MM.1S (cell line): ENCODE measurements at regions not wholly inside any gene's neighbourhood (a gene's known extent, or its start where the extent isn't known, plus 50 kb on each side); places are given as distances from the start of the nearest gene placed in this dataset.
"Not testable (repeated sequence)": the region's sequence is repeated elsewhere in the genome, so short reads cannot be mapped to it uniquely, and the experiment has no call there.

Experiments used
- DNase-seq: peaks from one replicate; pipeline ENCODE4 v3.0.0-alpha.2; 2015
- H2AFZ ChIP-seq: fragments of 300-600 bp; sonication (generic); 2 replicates; pipeline ENCODE4 v1.6.0; 2016; ENCODE audit warnings: antibody characterized with exemption, low read length
- H3F3A ChIP-seq: fragments of 300-600 bp; sonication (generic); 2 replicates; pipeline ENCODE4 v1.6.1; 2016; ENCODE audit warnings: mild to moderate bottlenecking, antibody characterized with exemption, low read length, moderate library complexity, mixed read lengths; ENCODE audit not compliant: insufficient read depth
- H3K27ac ChIP-seq: fragments of 300-600 bp; sonication (generic); 2 replicates; pipeline ENCODE4 v1.5.1; 2016; ENCODE audit warnings: mild to moderate bottlenecking, low read length
- H3K27me3 ChIP-seq: fragments of 300-600 bp; sonication (generic); replicated peaks from 2 replicates; pipeline ENCODE4 v1.6.0; 2016; ENCODE audit warnings: low read length; ENCODE audit not compliant: insufficient read depth
- H3K36me3 ChIP-seq: fragments of 300-600 bp; sonication (generic); replicated peaks from 2 replicates; pipeline ENCODE4 v1.6.1; 2016; ENCODE audit warnings: mild to moderate bottlenecking, low read length, mixed read lengths; ENCODE audit not compliant: insufficient read depth
- H3K4me1 ChIP-seq: fragments of 300-600 bp; sonication (generic); 2 replicates; pipeline ENCODE4 v1.6.1; 2016; ENCODE audit warnings: low read length, mixed read lengths
- H3K4me2 ChIP-seq: fragments of 300-600 bp; sonication (generic); 2 replicates; pipeline ENCODE4 v1.6.0; 2016; ENCODE audit warnings: low read depth, low read length
- H3K4me3 ChIP-seq: fragments of 300-600 bp; sonication (generic); 2 replicates; pipeline ENCODE4 v1.5.1; 2016; ENCODE audit warnings: low read length, mixed read lengths
- H3K79me2 ChIP-seq: fragments of 300-600 bp; sonication (generic); 2 replicates; pipeline ENCODE4 v1.6.1; 2016; ENCODE audit warnings: mixed run types, low read length, mixed read lengths
- H3K9ac ChIP-seq: fragments of 300-600 bp; sonication (generic); 2 replicates; pipeline ENCODE4 v1.6.1; 2016; ENCODE audit warnings: low read length, mixed read lengths
- H3K9me2 ChIP-seq: fragments of 300-600 bp; sonication (generic); replicated peaks from 2 replicates; pipeline ENCODE4 v1.6.1; 2016; ENCODE audit warnings: mild to moderate bottlenecking, low read length, mixed read lengths; ENCODE audit not compliant: insufficient read depth
- H3K9me3 ChIP-seq: fragments of 300-600 bp; sonication (generic); replicated peaks from 2 replicates; pipeline ENCODE4 v1.6.1; 2016; ENCODE audit warnings: mild to moderate bottlenecking, low read length, mixed read lengths; ENCODE audit not compliant: insufficient read depth
- H4K20me1 ChIP-seq: fragments of 300-600 bp; sonication (generic); 2 replicates; pipeline ENCODE4 v1.6.1; 2016; ENCODE audit warnings: mild to moderate bottlenecking, low read length, moderate library complexity, mixed read lengths; ENCODE audit not compliant: insufficient read depth
- CTCF ChIP-seq: fragments of 300-600 bp; sonication (generic); IDR thresholded peaks from 2 replicates; pipeline ENCODE4 v1.5.1; 2016; ENCODE audit warnings: antibody characterized with exemption, low read length, mixed read lengths
- EZH2 ChIP-seq: fragments of 300-600 bp; sonication (generic); optimal IDR thresholded peaks from 2 replicates; pipeline ENCODE3; 2017; ENCODE audit warnings: low read depth, mild to moderate bottlenecking, antibody characterized with exemption, low read length, mixed read lengths
- EZH2phosphoT487 ChIP-seq: fragments of 300-600 bp; sonication (generic); IDR thresholded peaks from 2 replicates; pipeline ENCODE4 v1.6.1; 2018; ENCODE audit warnings: antibody characterized with exemption, low read length

- H3K36me3 ChIP-seq, result no peaks in the 10 kb centered on the region
- no peak overlapping the region for H2AFZ ChIP-seq
These were observed 113.8 kb upstream of the PPP2R3B start for GRCh38 chrX:500481-501010.

DNA sequence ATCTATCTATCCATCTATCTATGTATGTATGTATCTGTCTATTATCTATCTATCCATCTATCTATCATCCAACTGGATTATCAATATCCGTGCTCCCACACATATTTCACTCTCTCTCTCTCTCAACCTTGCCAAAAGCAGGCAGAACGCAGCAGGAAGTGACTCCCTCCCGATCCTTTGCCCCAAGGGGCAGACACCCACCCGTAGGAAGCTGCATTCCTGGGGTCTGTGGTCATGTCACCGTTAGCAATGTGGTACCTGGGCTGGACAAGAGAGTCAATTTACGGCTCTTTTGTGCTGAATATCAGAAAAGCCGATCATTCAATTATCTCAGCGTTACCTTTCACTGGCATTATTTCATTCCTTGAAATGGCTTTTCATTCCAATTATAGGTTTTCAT, 119.6 kb upstream of the PPP2R3B start:
- H4K20me1 ChIP-seq, result no peaks in the 10 kb centered on the region
- H3K4me1 ChIP-seq, result no peaks in the 10 kb centered on the region
- H2AFZ ChIP-seq, result no peak overlapping the region
- no peaks in the 10 kb centered on the region for H3K79me2 ChIP-seq
- H3K36me3 ChIP-seq, result no peaks in the 10 kb centered on the region
- TF ChIP-seq CTCF (no peak), EZH2phosphoT487 (no peak), EZH2 (no peak)
- DNase-seq, result no peak
- no peaks in the 10 kb centered on the region for H3K9me3 ChIP-seq
- H3F3A ChIP-seq, result no peaks in the 10 kb centered on the region
- no peaks in the 10 kb centered on the region for H3K9me2 ChIP-seq
- no peak overlapping the region for H3K9ac ChIP-seq
- H3K4me3 ChIP-seq, result no peak overlapping the region
- H3K27me3 ChIP-seq, result no peaks in the 10 kb centered on the region; the same call in 1 of the 2 replicates
- H3K27ac ChIP-seq, result no peak overlapping the region
- no peak overlapping the region for H3K4me2 ChIP-seq

More at GRCh38 chrX:500481-501010, 113.8 kb upstream of the PPP2R3B start:
- no peak for DNase-seq
- H3K9ac ChIP-seq, result no peak overlapping the region
- no peak overlapping the region for H3K4me3 ChIP-seq
- H4K20me1 ChIP-seq, result no peaks in the 10 kb centered on the region
- H3K9me2 ChIP-seq, result no peaks in the 10 kb centered on the region
- TF ChIP-seq EZH2phosphoT487 (no peak), CTCF (no peak), EZH2 (no peak)
- no peaks in the 10 kb centered on the region for H3K4me1 ChIP-seq
- H3F3A ChIP-seq, result no peaks in the 10 kb centered on the region
- H3K4me2 ChIP-seq, result no peak overlapping the region
- no peaks in the 10 kb centered on the region for H3K79me2 ChIP-seq
- no peak overlapping the region for H3K27ac ChIP-seq
- H3K9me3 ChIP-seq, result no peaks in the 10 kb centered on the region
- no peaks in the 10 kb centered on the region for H3K27me3 ChIP-seq

DNA sequence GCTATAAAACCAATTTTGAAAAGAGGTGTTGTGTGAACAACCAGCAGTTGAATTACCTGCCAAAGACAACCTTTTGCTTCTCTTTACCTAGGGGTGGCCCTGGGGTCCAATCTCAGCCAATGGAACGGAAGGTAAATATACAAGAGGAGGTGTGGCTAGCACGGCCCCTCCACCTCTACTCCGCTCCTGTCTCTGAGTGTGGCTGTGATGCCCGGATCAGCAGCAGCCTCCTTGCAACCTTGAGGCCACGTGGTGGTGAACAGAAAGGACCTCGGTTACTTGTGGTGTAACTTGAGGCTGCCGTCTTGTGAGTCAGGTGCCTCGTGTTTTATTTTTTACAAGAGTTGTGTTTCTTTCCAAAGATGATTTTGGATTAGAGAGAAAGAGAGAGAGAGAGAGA, 121.5 kb upstream of the PPP2R3B start:
- H3K79me2 ChIP-seq, result no peaks in the 10 kb centered on the region
- H3K27me3 ChIP-seq, result no peaks in the 10 kb centered on the region; the same call in 1 of the 2 replicates
- no peaks in the 10 kb centered on the region for H4K20me1 ChIP-seq
- H3K4me1 ChIP-seq, result no peaks in the 10 kb centered on the region
- no peak for TF ChIP-seq EZH2
- TF ChIP-seq EZH2phosphoT487, result no peak
- TF ChIP-seq CTCF, result no peak
- DNase-seq, result no peak
- H3K9ac ChIP-seq, result no peak overlapping the region
- no peak overlapping the region for H3K4me3 ChIP-seq
- H3K9me3 ChIP-seq, result no peaks in the 10 kb centered on the region
- no peak overlapping the region for H3K27ac ChIP-seq
- H3K9me2 ChIP-seq, result no peaks in the 10 kb centered on the region
- H2AFZ ChIP-seq, result no peak overlapping the region
- no peaks in the 10 kb centered on the region for H3F3A ChIP-seq
- no peaks in the 10 kb centered on the region for H3K36me3 ChIP-seq
- H3K4me2 ChIP-seq, result no peak overlapping the region

DNA sequence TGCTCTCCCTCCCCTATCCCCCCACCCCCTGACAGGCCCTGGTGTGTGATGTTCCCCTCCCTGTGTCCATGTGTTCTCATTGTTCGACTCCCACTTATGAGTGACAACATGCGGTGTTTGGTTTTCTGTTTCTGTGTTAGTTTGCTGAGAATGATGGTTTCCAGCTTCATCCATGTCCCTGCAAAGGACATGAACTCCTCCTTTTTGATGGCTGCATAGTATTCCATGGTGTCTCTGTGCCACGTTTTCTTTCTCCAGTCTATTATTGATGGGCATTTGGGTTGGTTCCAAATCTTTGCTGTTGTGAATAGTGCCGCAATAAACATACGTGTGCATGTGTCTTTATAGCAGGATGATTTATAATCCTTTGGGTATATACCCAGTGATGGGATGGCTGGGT, 121.8 kb upstream of the SHOX start:
- not testable (repeated sequence) for H3K27ac ChIP-seq, DNase-seq, H3F3A ChIP-seq, H3K27me3 ChIP-seq, H3K4me2 ChIP-seq, H3K9me2 ChIP-seq, H3K9ac ChIP-seq, H3K9me3 ChIP-seq, H2AFZ ChIP-seq, H3K79me2 ChIP-seq, H3K4me1 ChIP-seq, H3K4me3 ChIP-seq, H3K36me3 ChIP-seq, H4K20me1 ChIP-seq

- H3K27ac ChIP-seq, H4K20me1 ChIP-seq, H3K4me2 ChIP-seq, H3K36me3 ChIP-seq, DNase-seq, H3F3A ChIP-seq, H3K4me1 ChIP-seq, H3K9me3 ChIP-seq, H3K9ac ChIP-seq, H3K79me2 ChIP-seq, H3K27me3 ChIP-seq, H2AFZ ChIP-seq, H3K4me3 ChIP-seq, H3K9me2 ChIP-seq: not testable (repeated sequence)
These were observed 119.5 kb upstream of the SHOX start for GRCh38 chrX:511089-511488.
